Right lobe of liver (tissue), 6 donors: ENCODE measurements at regions not wholly inside any gene's neighbourhood (a gene's known extent, or its start where the extent isn't known, plus 50 kb on each side); places are given as distances from the start of the nearest gene placed in this dataset.

Experiments used
- ATAC-seq, 4 donors: fragments of 200-7000 bp; cut with Tn5 transposase; one replicate each; pipeline ENCODE4 v1.9.1; 2020; ENCODE audit warnings: mild to moderate bottlenecking in 4 of 4, moderate library complexity in 4 of 4
- DNase-seq, 3 donors: peaks; one replicate each; pipeline ENCODE4 v3.0.0-alpha.2; 2020
- H3K27ac ChIP-seq, 3 donors: fragments of 200-600 bp; one replicate each; pipeline ENCODE4 v1.8.0; 2022
- H3K27me3 ChIP-seq, 2 donors: fragments of 200-600 bp; one replicate each; pipeline ENCODE4 v1.8.0; 2022
- H3K36me3 ChIP-seq, 4 donors: fragments of 200-600 bp; sonication (generic) in 1 of 4; one replicate each; pipeline versions ENCODE4 v1.5.1 to v1.8.0; 2017 to 2022; ENCODE audit warnings: control low read depth in 1 of 4
- H3K4me1 ChIP-seq, 4 donors: fragments of 200-600 bp; sonication (generic) in 1 of 4; one replicate each; pipeline versions ENCODE4 v1.5.1 to v1.8.0; 2017 to 2022; ENCODE audit warnings: control low read depth in 1 of 4
- H3K4me3 ChIP-seq, 3 donors: fragments of 200-600 bp; one replicate each; pipeline ENCODE4 v1.8.0; 2022
- H3K9me3 ChIP-seq, 4 donors: fragments of 200-600 bp; sonication (generic) in 1 of 4; one replicate each; pipeline versions ENCODE4 v1.5.1 to v1.8.0; 2017 to 2022; ENCODE audit warnings: control low read depth in 1 of 4
- POLR2A ChIP-seq: fragments of 450-650 bp; IDR thresholded peaks from one replicate; pipeline ENCODE4 v1.6.1; 2017; ENCODE audit warnings: antibody characterized with exemption, mild to moderate bottlenecking
- WGBS: methylation state at CpG from one replicate; pipeline ENCODE4 v1.1.6; 2018; ENCODE audit warnings: low coverage, low lambda C conversion rate; ENCODE audit not compliant: insufficient coverage; ENCODE audit errors: missing lambda C conversion rate; 5-methylcytosine and 5-hydroxymethylcytosine counted together
- intact Hi-C, 2 donors: fragments of 100-400 bp; cut with DNase I; formaldehyde crosslinking; loops; one replicate each; pipeline versions ENCODE4 v1.11.2 to v1.14.1; 2022
- TF ChIP-seq, protein P1 (sequence below), 4 donors: fragments of 200-600 bp in 3 of 4; fragments of 450-650 bp in 1 of 4; IDR thresholded peaks; one replicate each; pipeline versions ENCODE4 v1.5.1 to v1.8.0; 2016 to 2022; ENCODE audit warnings: antibody characterized with exemption in 4 of 4, mild to moderate bottlenecking in 2 of 4
- donor health status: DM: no; HTN: yes; CAD: no.
- donor health status: DM: no; HTN: no; CAD: no.
- donor health status: DM: no; HTN: no; CAD: no.
- donor health status: DM: no; HTN: yes; CAD: no.
- donor health status: DM: no; HTN: yes; CAD: no.

DNA sequence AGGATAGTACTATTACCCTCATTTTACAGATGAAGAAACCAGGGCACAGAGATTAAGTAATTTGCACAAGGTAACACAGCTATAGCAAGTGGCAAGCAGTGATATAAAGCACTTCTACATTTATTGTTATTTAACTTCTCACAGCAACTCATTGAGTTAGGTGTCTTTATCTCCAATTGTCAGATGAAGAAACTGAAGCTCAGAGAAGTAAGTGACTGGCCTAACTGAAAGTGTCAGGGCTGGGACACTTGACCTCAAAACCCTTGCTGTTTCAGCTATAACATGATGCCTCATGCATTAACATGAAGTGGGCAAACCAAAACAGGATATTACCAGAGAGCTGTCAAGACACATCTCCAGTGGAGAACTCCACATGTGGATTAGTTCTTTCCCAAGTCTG is 65.8 kb upstream of the LEKR1 start:
- intact Hi-C loops, result no loop called here
- DNase-seq (no peak), ATAC-seq (no peak)
- no peaks in the 10 kb centered on the region for H3K36me3 ChIP-seq
- no peaks in the 10 kb centered on the region for H3K27me3 ChIP-seq
- no peak overlapping the region for H3K27ac ChIP-seq
- TF ChIP-seq, protein P1, sequence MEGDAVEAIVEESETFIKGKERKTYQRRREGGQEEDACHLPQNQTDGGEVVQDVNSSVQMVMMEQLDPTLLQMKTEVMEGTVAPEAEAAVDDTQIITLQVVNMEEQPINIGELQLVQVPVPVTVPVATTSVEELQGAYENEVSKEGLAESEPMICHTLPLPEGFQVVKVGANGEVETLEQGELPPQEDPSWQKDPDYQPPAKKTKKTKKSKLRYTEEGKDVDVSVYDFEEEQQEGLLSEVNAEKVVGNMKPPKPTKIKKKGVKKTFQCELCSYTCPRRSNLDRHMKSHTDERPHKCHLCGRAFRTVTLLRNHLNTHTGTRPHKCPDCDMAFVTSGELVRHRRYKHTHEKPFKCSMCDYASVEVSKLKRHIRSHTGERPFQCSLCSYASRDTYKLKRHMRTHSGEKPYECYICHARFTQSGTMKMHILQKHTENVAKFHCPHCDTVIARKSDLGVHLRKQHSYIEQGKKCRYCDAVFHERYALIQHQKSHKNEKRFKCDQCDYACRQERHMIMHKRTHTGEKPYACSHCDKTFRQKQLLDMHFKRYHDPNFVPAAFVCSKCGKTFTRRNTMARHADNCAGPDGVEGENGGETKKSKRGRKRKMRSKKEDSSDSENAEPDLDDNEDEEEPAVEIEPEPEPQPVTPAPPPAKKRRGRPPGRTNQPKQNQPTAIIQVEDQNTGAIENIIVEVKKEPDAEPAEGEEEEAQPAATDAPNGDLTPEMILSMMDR (IDR thresholded peaks at IDR 0.05), result no peak
- TF ChIP-seq POLR2A, result no peak
- no peaks in the 10 kb centered on the region for H3K9me3 ChIP-seq
- H3K4me1 ChIP-seq, result no peaks in the 10 kb centered on the region
- no peak overlapping the region for H3K4me3 ChIP-seq

DNA sequence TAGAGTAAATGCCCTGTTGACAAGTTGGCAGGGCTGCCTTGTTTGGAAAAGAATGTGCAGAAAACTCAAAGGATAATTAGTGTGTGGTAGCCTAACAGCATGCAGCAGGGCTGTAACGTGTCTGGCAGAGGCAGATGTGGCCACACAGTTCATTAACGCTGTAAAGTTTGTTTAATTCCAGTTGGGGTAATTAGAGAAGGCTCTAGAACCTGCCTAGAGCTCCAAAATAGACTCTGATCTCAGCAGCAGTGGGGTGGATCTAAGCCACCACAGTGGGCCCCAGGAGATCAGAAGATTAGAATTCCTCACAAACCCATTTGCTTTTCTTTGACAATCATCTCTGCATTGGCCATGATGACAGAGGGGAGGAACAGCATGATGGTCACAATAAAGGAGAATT is 65.1 kb upstream of the LEKR1 start:
- H3K4me3 ChIP-seq, result no peak overlapping the region
- H3K27me3 ChIP-seq, result no peaks in the 10 kb centered on the region
- DNase-seq (no peak), ATAC-seq (no peak)
- TF ChIP-seq POLR2A, result no peak
- TF ChIP-seq, protein P1 (IDR thresholded peaks at IDR 0.05), result no peak
- H3K36me3 ChIP-seq, result no peaks in the 10 kb centered on the region
- intact Hi-C loops, result no loop called here
- no peaks in the 10 kb centered on the region for H3K9me3 ChIP-seq
- H3K4me1 ChIP-seq, result no peaks in the 10 kb centered on the region
- no peak overlapping the region for H3K27ac ChIP-seq
- whole genome bisulfite sequencing, result 60% methylated on average over 2 of the region's 2 CpGs

DNA sequence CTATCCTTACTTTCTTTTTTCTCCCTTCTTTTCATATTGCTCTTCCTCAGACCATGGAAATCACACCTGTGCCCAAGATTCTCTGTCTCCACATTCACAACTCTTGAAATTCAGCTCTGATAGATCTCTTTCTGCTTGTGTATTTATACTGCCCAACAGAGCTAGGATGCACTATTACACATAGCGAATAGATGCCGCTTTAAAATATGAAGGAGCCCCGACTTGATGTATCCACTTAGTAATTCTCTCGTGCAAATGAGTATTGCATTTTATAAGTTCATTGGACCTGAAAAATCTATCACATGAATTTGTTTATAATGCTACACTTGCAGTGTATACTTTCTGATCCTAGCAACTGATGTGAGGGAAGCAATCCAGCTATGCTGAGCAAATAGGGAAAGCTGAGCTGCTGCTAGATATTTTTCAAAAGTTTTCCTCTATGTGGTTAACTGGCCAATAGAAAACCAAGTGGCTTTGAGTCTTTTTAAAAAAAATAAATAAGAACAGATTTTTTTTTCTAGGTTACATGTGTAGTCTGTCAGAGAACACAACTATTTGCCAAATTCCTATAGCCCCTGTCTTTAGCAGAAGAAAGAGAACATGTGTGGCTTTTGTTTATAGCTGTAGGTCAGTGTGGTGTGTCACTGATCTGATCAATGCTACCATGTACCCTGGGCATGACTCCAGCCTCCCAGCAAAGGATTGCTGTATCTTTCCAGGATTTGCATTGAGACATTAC is 64.3 kb upstream of the LEKR1 start:
- DNase-seq, result no peak
- Histone ChIP-seq H3K36me3 (no peaks in the 10 kb centered on the region), H3K27ac (no peak overlapping the region), H3K9me3 (no peaks in the 10 kb centered on the region), H3K4me3 (no peak overlapping the region), H3K27me3 (no peaks in the 10 kb centered on the region), H3K4me1 (no peaks in the 10 kb centered on the region)
- intact Hi-C loops, result no loop called here
- ATAC-seq, result peak in 1 of 4 donors; percentile 44
- no peak for TF ChIP-seq POLR2A
- TF ChIP-seq, protein P1 (IDR thresholded peaks at IDR 0.05), result no peak
- WGBS, result 63% methylated on average over 4 of the region's 4 CpGs

DNA sequence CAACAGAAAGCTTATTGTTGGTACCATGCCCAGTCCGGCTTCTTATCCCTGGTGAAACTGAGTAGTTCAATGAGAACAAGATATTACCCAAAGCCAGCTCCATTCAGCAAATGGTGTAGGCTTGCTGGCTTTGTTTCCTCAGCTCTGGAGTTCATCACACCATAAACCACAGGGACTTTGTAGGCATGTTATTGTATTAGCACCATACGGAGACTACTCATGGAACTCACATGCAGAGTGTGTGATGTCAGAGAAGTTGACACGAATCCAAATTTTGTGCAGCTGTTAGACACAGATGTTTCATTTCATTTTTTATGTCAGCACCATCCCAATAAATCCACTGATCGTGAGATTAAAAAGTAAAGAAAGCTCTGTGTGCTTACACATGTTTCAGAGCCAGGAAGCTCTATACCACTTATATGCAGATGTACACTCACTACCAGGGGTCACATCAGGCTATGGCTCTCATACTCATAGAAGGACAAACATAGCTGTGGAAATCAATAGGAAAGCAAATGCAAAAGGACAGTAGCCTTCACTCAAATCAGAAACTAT is 63.4 kb upstream of the LEKR1 start:
- no peak for TF ChIP-seq POLR2A
- TF ChIP-seq, protein P1 (IDR thresholded peaks at IDR 0.05), result no peak
- no peaks in the 10 kb centered on the region for H3K27me3 ChIP-seq
- DNase-seq, result no peak
- no peak overlapping the region for H3K27ac ChIP-seq
- no peaks in the 10 kb centered on the region for H3K4me1 ChIP-seq
- ATAC-seq, result peak in 2 of 4 donors; percentile 34 to 73
- no peaks in the 10 kb centered on the region for H3K9me3 ChIP-seq
- intact Hi-C loops, result no loop called here
- WGBS, result 69% methylated on average over 4 of the region's 4 CpGs
- H3K4me3 ChIP-seq, result no peak overlapping the region
- no peaks in the 10 kb centered on the region for H3K36me3 ChIP-seq
